MCF 10A (cell line): ENCODE measurements at regions not wholly inside any gene's neighbourhood (a gene's known extent, or its start where the extent isn't known, plus 50 kb on each side); places are given as distances from the start of the nearest gene placed in this dataset.

Experiments used
- BruUV-seq: library from RNA; stranded (reverse); fragments of 400-500 nt; replicated peaks from 2 replicates; lab custom pipeline; 2021; lab: Mats Ljungman, UMichigan
- CTCF ChIA-PET: fragments of 300-600 bp; sonication (Branson Sonifier 250); formaldehyde crosslinking; extraction: SDS; loops from one replicate; lab custom pipeline; 2021; ENCODE audit warnings: antibody characterized with exemption, inconsistent platforms; lab: Yijun Ruan, JAX
- POLR2A ChIA-PET: fragments of 300-600, 350-650 bp; sonication (Branson Sonifier 250); formaldehyde crosslinking; extraction: SDS; loops from one replicate; lab custom pipeline; 2020; ENCODE audit warnings: antibody characterized with exemption, inconsistent platforms; lab: Yijun Ruan, JAX
- DNase-seq: peaks from one replicate; pipeline ENCODE4 v3.0.0-alpha.2; 2018; ENCODE audit not compliant: unreplicated experiment
- H3K27ac Mint-ChIP-seq: one replicate; pipeline ENCODE4 v1.8.0; 2022; ENCODE audit warnings: mild to moderate bottlenecking, low read depth, mixed read lengths; ENCODE audit not compliant: unreplicated experiment
- H3K27me3 Mint-ChIP-seq: one replicate; pipeline ENCODE4 v1.8.0; 2022; ENCODE audit warnings: mixed read lengths; ENCODE audit not compliant: insufficient read depth, unreplicated experiment
- H3K36me3 Mint-ChIP-seq: one replicate; pipeline ENCODE4 v1.8.0; 2022; ENCODE audit warnings: mild to moderate bottlenecking, moderate library complexity, mixed read lengths; ENCODE audit not compliant: insufficient read depth, unreplicated experiment
- H3K4me1 Mint-ChIP-seq: one replicate; pipeline ENCODE4 v1.8.0; 2022; ENCODE audit warnings: mixed read lengths; ENCODE audit not compliant: insufficient read depth, unreplicated experiment
- H3K4me3 Mint-ChIP-seq: one replicate; pipeline ENCODE4 v1.8.0; 2022; ENCODE audit warnings: mild to moderate bottlenecking, moderate library complexity, mixed read lengths; ENCODE audit not compliant: unreplicated experiment
- H3K9me3 Mint-ChIP-seq: one replicate; pipeline ENCODE4 v1.8.0; 2022; ENCODE audit warnings: mixed read lengths; ENCODE audit not compliant: unreplicated experiment
- intact Hi-C: fragments of 100-400 bp; cut with micrococcal nuclease; formaldehyde crosslinking; loops from 2 replicates; pipeline ENCODE4 v1.14.1; 2022
- TF ChIP-seq, protein P1 (sequence below): fragments of 200-600 bp; IDR thresholded peaks from one replicate; pipeline ENCODE4 v1.8.0; 2022; ENCODE audit warnings: antibody characterized with exemption, mild to moderate bottlenecking; ENCODE audit not compliant: unreplicated experiment

DNA sequence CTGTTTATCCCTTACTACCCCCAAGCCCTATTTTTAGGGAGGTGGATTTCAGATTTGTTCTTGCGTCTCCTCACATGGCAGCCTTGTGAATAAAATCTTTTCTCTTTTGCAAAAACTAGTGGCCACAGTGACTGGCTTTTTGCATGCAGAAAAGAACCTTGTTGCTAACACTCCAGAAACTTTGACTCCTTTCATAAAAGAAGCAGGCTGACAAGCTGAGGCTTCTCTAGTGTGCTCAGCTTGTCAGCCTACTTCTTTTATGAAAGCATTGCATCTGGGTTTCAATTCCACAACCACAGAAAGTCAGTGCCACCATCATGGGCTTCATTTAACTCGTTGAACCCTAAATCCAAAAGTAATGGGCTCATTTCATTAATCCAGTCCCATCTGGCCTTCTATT lies 761.0 kb upstream of the COBL start:
- BruUV-seq: no TSS peak
- no peaks in the 10 kb centered on the region for H3K9me3 Mint-ChIP-seq
- CTCF ChIA-PET: no interaction called here

DNA sequence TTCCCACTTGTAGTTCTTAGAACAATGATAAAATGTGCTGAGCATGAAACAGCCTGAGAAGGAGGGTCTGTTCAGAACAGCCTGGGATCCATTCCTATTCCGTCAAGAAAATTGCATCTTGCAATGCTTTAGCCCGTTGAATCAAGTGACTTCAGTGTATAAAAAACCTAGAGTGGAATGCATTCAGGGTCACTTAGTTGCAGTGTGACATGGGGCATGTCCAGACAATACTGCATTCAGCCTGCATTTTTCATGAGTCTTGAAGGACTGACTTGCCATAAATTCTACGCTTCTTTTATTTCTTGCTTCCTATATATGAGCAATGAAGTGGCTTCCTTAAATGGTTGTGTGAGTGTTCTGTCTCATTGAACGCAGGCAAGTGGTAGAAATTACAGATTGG lies 758.3 kb upstream of the COBL start:
- no TSS peak for BruUV-seq

More for the DNA sequence above, 761.0 kb upstream of the COBL start:
- no peaks in the 10 kb centered on the region for H3K36me3 Mint-ChIP-seq
- no peaks in the 10 kb centered on the region for H3K4me1 Mint-ChIP-seq
- POLR2A ChIA-PET: no interaction called here
- no peak overlapping the region for H3K27ac Mint-ChIP-seq
- no peak for DNase-seq
- intact Hi-C loops: no loop called here
- TF ChIP-seq, protein P1, sequence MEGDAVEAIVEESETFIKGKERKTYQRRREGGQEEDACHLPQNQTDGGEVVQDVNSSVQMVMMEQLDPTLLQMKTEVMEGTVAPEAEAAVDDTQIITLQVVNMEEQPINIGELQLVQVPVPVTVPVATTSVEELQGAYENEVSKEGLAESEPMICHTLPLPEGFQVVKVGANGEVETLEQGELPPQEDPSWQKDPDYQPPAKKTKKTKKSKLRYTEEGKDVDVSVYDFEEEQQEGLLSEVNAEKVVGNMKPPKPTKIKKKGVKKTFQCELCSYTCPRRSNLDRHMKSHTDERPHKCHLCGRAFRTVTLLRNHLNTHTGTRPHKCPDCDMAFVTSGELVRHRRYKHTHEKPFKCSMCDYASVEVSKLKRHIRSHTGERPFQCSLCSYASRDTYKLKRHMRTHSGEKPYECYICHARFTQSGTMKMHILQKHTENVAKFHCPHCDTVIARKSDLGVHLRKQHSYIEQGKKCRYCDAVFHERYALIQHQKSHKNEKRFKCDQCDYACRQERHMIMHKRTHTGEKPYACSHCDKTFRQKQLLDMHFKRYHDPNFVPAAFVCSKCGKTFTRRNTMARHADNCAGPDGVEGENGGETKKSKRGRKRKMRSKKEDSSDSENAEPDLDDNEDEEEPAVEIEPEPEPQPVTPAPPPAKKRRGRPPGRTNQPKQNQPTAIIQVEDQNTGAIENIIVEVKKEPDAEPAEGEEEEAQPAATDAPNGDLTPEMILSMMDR: no peak
- no peak overlapping the region for H3K4me3 Mint-ChIP-seq
- H3K27me3 Mint-ChIP-seq: peaks cover 59% of the 10 kb centered on the region

DNA sequence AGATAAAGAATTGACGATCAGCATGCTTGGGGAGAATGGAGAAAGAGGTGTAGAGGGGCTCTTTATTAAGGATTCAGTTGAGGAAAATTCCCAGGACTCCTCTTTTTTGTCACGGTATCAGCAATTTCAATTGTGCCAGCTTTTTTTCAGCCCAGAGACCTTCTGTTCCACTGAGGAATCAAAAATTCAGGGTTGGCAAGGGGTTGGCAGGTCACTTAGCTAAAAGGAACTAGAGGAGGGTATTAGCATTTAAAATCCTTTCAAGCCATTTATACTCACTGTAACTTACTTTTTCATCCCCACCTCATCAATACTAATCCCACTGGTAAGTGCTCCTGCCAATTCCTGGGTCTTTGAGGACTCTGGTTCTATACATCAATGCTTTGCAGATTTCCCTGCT lies 757.5 kb upstream of the COBL start:
- POLR2A ChIA-PET: no interaction called here
- no peak overlapping the region for H3K4me3 Mint-ChIP-seq
- H3K36me3 Mint-ChIP-seq: no peaks in the 10 kb centered on the region
- TF ChIP-seq, protein P1: no peak
- H3K27me3 Mint-ChIP-seq: peaks cover 75% of the 10 kb centered on the region
- no peak overlapping the region for H3K27ac Mint-ChIP-seq
- no TSS peak for BruUV-seq
- no peak for DNase-seq
- intact Hi-C loops: no loop called here
- no peaks in the 10 kb centered on the region for H3K4me1 Mint-ChIP-seq
- CTCF ChIA-PET: no interaction called here
- H3K9me3 Mint-ChIP-seq: no peaks in the 10 kb centered on the region

More for the DNA sequence above, 758.3 kb upstream of the COBL start:
- Mint-ChIP-seq H3K36me3 (no peaks in the 10 kb centered on the region), H3K9me3 (no peaks in the 10 kb centered on the region), H3K27me3 (peaks cover 77% of the 10 kb centered on the region), H3K4me3 (no peak overlapping the region), H3K4me1 (no peaks in the 10 kb centered on the region), H3K27ac (no peak overlapping the region)
- POLR2A ChIA-PET: no interaction called here
- CTCF ChIA-PET: no interaction called here
- TF ChIP-seq, protein P1: no peak
- intact Hi-C loops: no loop called here
- no peak for DNase-seq

DNA sequence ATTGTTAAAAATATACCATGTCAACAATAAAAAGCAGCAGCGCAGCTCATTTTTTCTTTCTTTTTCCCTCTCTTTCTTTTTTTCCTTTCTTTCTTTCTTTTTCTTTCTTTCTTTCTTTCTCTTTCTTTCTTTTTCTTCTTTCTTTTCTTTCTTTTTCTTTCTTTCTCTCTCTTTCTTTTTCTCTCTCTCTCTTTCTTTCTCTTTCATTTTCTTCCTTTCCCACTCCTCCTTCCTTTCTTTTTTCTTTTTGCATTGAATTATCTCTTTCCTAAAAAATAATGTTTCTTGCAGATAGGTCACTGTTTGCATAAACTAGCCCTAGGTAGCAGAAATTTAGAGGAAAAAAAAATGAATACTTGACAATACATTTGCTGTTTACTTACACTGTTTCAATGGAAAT lies 755.1 kb upstream of the COBL start:
- Mint-ChIP-seq H3K4me1 (no peaks in the 10 kb centered on the region), H3K9me3 (no peaks in the 10 kb centered on the region), H3K27ac (no peak overlapping the region), H3K36me3 (no peaks in the 10 kb centered on the region), H3K27me3 (peaks cover 79% of the 10 kb centered on the region), H3K4me3 (no peak overlapping the region)
- ChIA-PET POLR2A (no interaction called here), CTCF (no interaction called here)
- TF ChIP-seq, protein P1: no peak
- no peak for DNase-seq
- intact Hi-C loops: no loop called here
- BruUV-seq: no TSS peak
